ENCODE measurements at regions not wholly inside any gene's neighbourhood (a gene's known extent, or its start where the extent isn't known, plus 50 kb on each side); places are given as distances from the start of the nearest gene placed in this dataset.

- in situ Hi-C loops (cut with MboI; ENCODE audit: low sequenced_read_pairs in 4 of 4) = no loop called here
- TF ChIP-seq, protein P1, sequence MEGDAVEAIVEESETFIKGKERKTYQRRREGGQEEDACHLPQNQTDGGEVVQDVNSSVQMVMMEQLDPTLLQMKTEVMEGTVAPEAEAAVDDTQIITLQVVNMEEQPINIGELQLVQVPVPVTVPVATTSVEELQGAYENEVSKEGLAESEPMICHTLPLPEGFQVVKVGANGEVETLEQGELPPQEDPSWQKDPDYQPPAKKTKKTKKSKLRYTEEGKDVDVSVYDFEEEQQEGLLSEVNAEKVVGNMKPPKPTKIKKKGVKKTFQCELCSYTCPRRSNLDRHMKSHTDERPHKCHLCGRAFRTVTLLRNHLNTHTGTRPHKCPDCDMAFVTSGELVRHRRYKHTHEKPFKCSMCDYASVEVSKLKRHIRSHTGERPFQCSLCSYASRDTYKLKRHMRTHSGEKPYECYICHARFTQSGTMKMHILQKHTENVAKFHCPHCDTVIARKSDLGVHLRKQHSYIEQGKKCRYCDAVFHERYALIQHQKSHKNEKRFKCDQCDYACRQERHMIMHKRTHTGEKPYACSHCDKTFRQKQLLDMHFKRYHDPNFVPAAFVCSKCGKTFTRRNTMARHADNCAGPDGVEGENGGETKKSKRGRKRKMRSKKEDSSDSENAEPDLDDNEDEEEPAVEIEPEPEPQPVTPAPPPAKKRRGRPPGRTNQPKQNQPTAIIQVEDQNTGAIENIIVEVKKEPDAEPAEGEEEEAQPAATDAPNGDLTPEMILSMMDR (IDR thresholded peaks at IDR 0.05 in 4 of 5, conservative IDR thresholded peaks at IDR 0.05 in 1 of 5) = no peak
- no peak for TF ChIP-seq POLR2A (IDR thresholded peaks at IDR 0.05)
- ATAC-seq = no peak
Measured at GRCh38 chr1:29474274-29475244, 238.2 kb downstream of the PTPRU start.

GRCh38 chr1:29473161-29473855, 237.0 kb downstream of the PTPRU start:
- ATAC-seq = no peak
- H3K36me3 ChIP-seq = no peaks in the 10 kb centered on the region
- in situ Hi-C loops (cut with MboI; ENCODE audit: low sequenced_read_pairs in 4 of 4) = no loop called here
- H3K27ac ChIP-seq = no peak overlapping the region
- peaks cover 8 to 11% (median 8%) of the 10 kb centered on the region in 3 donors for H3K27me3 ChIP-seq
- intact Hi-C loops (cut with DNase I; ENCODE audit: low total_unique reads) = no loop called here
- no peak for DNase-seq
- no peaks in the 10 kb centered on the region for H3K4me1 ChIP-seq
- TF ChIP-seq POLR2A (IDR thresholded peaks at IDR 0.05) = no peak
- no peak overlapping the region for H3K4me3 ChIP-seq
- H3K9me3 ChIP-seq = no peaks in the 10 kb centered on the region

More at GRCh38 chr1:29474274-29475244, 238.2 kb downstream of the PTPRU start:
- intact Hi-C loops (cut with DNase I; ENCODE audit: low total_unique reads) = no loop called here
- H3K27me3 ChIP-seq = peaks cover 11 to 21% (median 18%) of the 10 kb centered on the region in 3 donors
- H3K36me3 ChIP-seq = no peaks in the 10 kb centered on the region
- DNase-seq = no peak
- H3K9me3 ChIP-seq = no peaks in the 10 kb centered on the region
- H3K4me1 ChIP-seq = no peaks in the 10 kb centered on the region
- H3K27ac ChIP-seq = no peak overlapping the region
- no peak overlapping the region for H3K4me3 ChIP-seq

DNA sequence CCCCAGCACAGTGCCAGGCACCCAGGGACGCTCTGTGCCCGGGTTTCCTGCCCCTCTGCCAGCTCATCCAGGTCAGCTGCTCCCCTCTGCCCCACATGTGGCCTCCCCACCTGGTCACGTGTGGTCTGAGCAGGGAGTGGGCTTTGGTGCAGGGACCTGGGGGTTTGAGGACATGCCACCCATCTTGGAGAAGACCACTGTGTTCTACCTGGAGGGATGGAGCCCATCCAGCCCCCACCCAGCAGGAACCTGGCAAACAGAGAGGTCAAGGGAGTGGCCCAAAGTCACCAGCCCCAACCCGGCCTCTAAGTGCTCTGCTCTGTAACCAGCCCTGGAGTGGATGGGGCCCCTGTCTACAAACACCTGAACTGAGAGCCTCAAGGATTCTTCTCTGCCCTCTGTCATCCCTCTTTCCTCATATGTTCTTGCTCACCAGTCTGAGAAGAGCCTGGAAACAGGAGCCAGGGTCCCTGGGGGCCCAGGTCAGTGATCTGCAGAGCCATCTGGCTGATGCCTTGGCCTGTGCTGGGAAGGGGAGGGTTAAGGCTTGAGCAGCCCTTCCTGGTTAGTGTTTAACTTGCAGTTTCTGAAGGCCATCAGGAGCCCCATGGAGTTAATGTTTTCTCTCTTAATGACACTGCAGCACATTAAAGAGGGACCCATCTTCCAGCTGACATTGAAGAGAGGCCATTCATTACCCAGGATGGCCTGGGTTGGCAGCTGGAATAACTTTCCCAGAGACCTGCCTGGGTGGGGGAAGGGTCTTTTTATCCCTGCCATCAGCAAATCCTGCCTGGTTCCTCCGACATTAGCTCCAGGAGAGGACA, 235.4 kb downstream of the PTPRU start:
- Histone ChIP-seq H3K9me3 (no peaks in the 10 kb centered on the region), H3K27ac (no peak overlapping the region), H3K36me3 (no peaks in the 10 kb centered on the region), H3K4me1 (no peaks in the 10 kb centered on the region), H3K4me3 (no peak overlapping the region), H3K27me3 (peaks cover 0 to 2% (median 0%) of the 10 kb centered on the region in 3 donors)
- intact Hi-C loops (cut with DNase I; ENCODE audit: low total_unique reads) = no loop called here
- DNase-seq = no peak
- no peak for ATAC-seq
- in situ Hi-C loops (cut with MboI; ENCODE audit: low sequenced_read_pairs in 4 of 4) = no loop called here
- TF ChIP-seq, protein P1 (IDR thresholded peaks at IDR 0.05 in 4 of 5, conservative IDR thresholded peaks at IDR 0.05 in 1 of 5) = no peak
- no peak for TF ChIP-seq POLR2A (IDR thresholded peaks at IDR 0.05)

- ATAC-seq = no peak
- Histone ChIP-seq H3K9me3 (no peaks in the 10 kb centered on the region), H3K27ac (no peak overlapping the region), H3K4me1 (no peaks in the 10 kb centered on the region), H3K36me3 (no peaks in the 10 kb centered on the region), H3K4me3 (no peak overlapping the region), H3K27me3 (no peaks in the 10 kb centered on the region)
- intact Hi-C loops (cut with DNase I; ENCODE audit: low total_unique reads) (no loop called here), in situ Hi-C loops (cut with MboI; ENCODE audit: low sequenced_read_pairs in 4 of 4) (no loop called here)
- no peak for DNase-seq
- TF ChIP-seq, protein P1 (IDR thresholded peaks at IDR 0.05 in 4 of 5, conservative IDR thresholded peaks at IDR 0.05 in 1 of 5) = no peak
- no peak for TF ChIP-seq POLR2A (IDR thresholded peaks at IDR 0.05)
Measured at GRCh38 chr1:29470788-29471119, 234.4 kb downstream of the PTPRU start.

All from gastrocnemius medialis (tissue), 4 donors.